Osteocyte (in vitro differentiated cells): ENCODE measurements at regions not wholly inside any gene's neighbourhood (a gene's known extent, or its start where the extent isn't known, plus 50 kb on each side); places are given as distances from the start of the nearest gene placed in this dataset.

Source experiments
- DNase-seq: peaks from one replicate; pipeline ENCODE4 v3.0.0; 2021; ENCODE audit warnings: mixed read lengths; ENCODE audit not compliant: unreplicated experiment; ENCODE audit errors: extremely low spot score
- H3K27ac Mint-ChIP-seq: one replicate; pipeline ENCODE4 v1.8.0; 2021; ENCODE audit warnings: mild to moderate bottlenecking, mixed read lengths; ENCODE audit not compliant: unreplicated experiment
- H3K27me3 Mint-ChIP-seq: one replicate; pipeline ENCODE4 v1.8.0; 2021; ENCODE audit warnings: mixed read lengths; ENCODE audit not compliant: unreplicated experiment
- H3K36me3 Mint-ChIP-seq: one replicate; pipeline ENCODE4 v1.8.0; 2021; ENCODE audit warnings: mixed read lengths; ENCODE audit not compliant: unreplicated experiment
- H3K4me1 Mint-ChIP-seq: one replicate; pipeline ENCODE4 v1.8.0; 2021; ENCODE audit warnings: mixed read lengths; ENCODE audit not compliant: unreplicated experiment
- H3K4me3 Mint-ChIP-seq: one replicate; pipeline ENCODE4 v1.8.0; 2021; ENCODE audit warnings: mild to moderate bottlenecking, moderate library complexity, mixed read lengths; ENCODE audit not compliant: unreplicated experiment
- H3K9me3 Mint-ChIP-seq: one replicate; pipeline ENCODE4 v1.8.0; 2021; ENCODE audit warnings: mixed read lengths; ENCODE audit not compliant: unreplicated experiment
- TF ChIP-seq, protein P1 (sequence below): fragments of 200-600 bp; sonication (generic); IDR thresholded peaks from 2 replicates; pipeline ENCODE4 v1.5.0; 2021; ENCODE audit warnings: antibody characterized with exemption, mild to moderate bottlenecking, moderate library complexity

DNA sequence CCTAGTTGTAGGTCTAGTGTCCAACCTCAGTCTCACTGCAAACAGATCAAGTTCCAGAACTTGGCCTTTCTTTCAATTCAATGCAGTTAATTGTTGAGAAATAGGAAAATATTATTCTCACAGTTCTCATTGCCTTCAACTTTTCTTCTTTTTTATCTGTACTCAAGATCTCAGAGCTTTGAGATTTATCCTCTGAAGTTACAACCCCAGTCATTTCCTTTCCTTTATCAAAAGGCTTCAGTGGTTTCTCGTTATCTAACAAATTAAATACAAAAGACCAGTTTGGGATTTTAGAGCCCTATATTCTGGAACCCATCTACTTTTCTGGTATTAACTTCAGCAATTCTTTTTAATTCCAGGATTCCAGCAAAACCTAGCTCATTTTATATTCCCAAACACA is 130.2 kb downstream of the TMA16 start:
- Mint-ChIP-seq H3K4me3 (no peak overlapping the region), H3K4me1 (no peaks in the 10 kb centered on the region), H3K36me3 (no peaks in the 10 kb centered on the region), H3K27me3 (no peaks in the 10 kb centered on the region), H3K27ac (no peak overlapping the region), H3K9me3 (peaks cover 4% of the 10 kb centered on the region)
- TF ChIP-seq, protein P1, sequence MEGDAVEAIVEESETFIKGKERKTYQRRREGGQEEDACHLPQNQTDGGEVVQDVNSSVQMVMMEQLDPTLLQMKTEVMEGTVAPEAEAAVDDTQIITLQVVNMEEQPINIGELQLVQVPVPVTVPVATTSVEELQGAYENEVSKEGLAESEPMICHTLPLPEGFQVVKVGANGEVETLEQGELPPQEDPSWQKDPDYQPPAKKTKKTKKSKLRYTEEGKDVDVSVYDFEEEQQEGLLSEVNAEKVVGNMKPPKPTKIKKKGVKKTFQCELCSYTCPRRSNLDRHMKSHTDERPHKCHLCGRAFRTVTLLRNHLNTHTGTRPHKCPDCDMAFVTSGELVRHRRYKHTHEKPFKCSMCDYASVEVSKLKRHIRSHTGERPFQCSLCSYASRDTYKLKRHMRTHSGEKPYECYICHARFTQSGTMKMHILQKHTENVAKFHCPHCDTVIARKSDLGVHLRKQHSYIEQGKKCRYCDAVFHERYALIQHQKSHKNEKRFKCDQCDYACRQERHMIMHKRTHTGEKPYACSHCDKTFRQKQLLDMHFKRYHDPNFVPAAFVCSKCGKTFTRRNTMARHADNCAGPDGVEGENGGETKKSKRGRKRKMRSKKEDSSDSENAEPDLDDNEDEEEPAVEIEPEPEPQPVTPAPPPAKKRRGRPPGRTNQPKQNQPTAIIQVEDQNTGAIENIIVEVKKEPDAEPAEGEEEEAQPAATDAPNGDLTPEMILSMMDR: no peak
- no peak for DNase-seq

DNA sequence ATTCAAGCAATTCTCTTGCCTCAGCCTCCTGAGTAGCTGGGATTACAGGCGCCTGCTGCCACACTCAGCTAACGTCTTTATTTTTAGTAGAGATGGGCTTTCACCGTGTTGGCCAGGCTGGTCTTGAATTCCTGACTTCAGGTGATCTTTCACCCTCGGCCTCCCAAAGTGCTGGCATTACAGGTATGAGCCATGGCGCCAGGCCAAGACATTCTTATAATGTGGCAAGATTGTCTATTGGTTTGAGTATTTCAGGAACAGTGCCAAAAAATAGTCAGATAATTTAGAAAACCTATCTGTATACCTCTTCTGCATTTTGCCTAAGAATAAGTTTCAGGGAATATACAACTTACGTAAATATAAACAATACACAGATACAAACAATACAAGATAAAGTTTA is 136.8 kb downstream of the TMA16 start:
- Mint-ChIP-seq H3K36me3 (no peaks in the 10 kb centered on the region), H3K4me3 (no peak overlapping the region), H3K9me3 (peaks cover 11% of the 10 kb centered on the region), H3K4me1 (no peaks in the 10 kb centered on the region), H3K27ac (no peak overlapping the region), H3K27me3 (no peaks in the 10 kb centered on the region)
- TF ChIP-seq, protein P1: no peak
- no peak for DNase-seq

GRCh38 chr4:163638909-163639308 is 144.4 kb downstream of the TMA16 start:
- Mint-ChIP-seq H3K27me3 (no peaks in the 10 kb centered on the region), H3K27ac (no peak overlapping the region), H3K36me3 (no peaks in the 10 kb centered on the region), H3K4me3 (no peak overlapping the region), H3K9me3 (no peaks in the 10 kb centered on the region), H3K4me1 (peaks cover 12% of the 10 kb centered on the region)
- TF ChIP-seq, protein P1: no peak
- no peak for DNase-seq

- DNase-seq: no peak
- Mint-ChIP-seq H3K4me1 (no peaks in the 10 kb centered on the region), H3K36me3 (no peaks in the 10 kb centered on the region), H3K9me3 (peaks cover 15% of the 10 kb centered on the region), H3K27ac (no peak overlapping the region), H3K4me3 (no peak overlapping the region), H3K27me3 (peaks cover 3% of the 10 kb centered on the region)
- TF ChIP-seq, protein P1: no peak
Observed at GRCh38 chr4:163649557-163650091, 155.1 kb downstream of the TMA16 start.

- H3K36me3 Mint-ChIP-seq: no peaks in the 10 kb centered on the region
Observed at GRCh38 chr4:163651761-163652160, 157.3 kb downstream of the TMA16 start.

More at GRCh38 chr4:163651761-163652160, 157.3 kb downstream of the TMA16 start:
- H3K27ac Mint-ChIP-seq: no peak overlapping the region
- DNase-seq: no peak
- peaks cover 3% of the 10 kb centered on the region for H3K27me3 Mint-ChIP-seq
- TF ChIP-seq, protein P1: no peak
- peaks cover 5% of the 10 kb centered on the region for H3K9me3 Mint-ChIP-seq
- no peak overlapping the region for H3K4me3 Mint-ChIP-seq
- no peaks in the 10 kb centered on the region for H3K4me1 Mint-ChIP-seq
